Ovary (tissue), 7 donors: ENCODE measurements at regions not wholly inside any gene's neighbourhood (a gene's known extent, or its start where the extent isn't known, plus 50 kb on each side); places are given as distances from the start of the nearest gene placed in this dataset. TPM values are rescaled to one million over a fixed set of nuclear protein-coding genes. Genes with fewer than 3 reads are reported as not detected.
A peak's percentile ranks its signal among the peaks of the same experiment; 100 is the strongest.

Experiments used
- DNase-seq, 5 donors: peaks; one replicate each; pipeline ENCODE4 v3.0.0-alpha.2; 2019 to 2020
- H3K27ac ChIP-seq, 2 donors: fragments of 200-600 bp; one replicate each; pipeline versions ENCODE4 v1.5.1 to v1.8.0; 2019 to 2022
- H3K27me3 ChIP-seq: fragments of 200-600 bp; one replicate; pipeline ENCODE4 v1.8.0; 2022
- H3K36me3 ChIP-seq: fragments of 200-600 bp; sonication (generic); one replicate; pipeline ENCODE4 v1.5.1; 2019
- H3K4me1 ChIP-seq: one replicate; pipeline ENCODE4 v1.8.1; 2013; ENCODE audit warnings: mild to moderate bottlenecking, moderate library complexity; ENCODE audit not compliant: insufficient read depth
- H3K4me3 ChIP-seq: fragments of 200-600 bp; sonication (generic); one replicate; pipeline ENCODE4 v1.5.1; 2017
- H3K9me3 ChIP-seq, 2 donors: fragments of 200-600 bp in 1 of 2; sonication (generic) in 1 of 2; one replicate each; pipeline versions ENCODE4 v1.5.1 to v1.8.1; 2013 to 2019; ENCODE audit warnings: mild to moderate bottlenecking in 1 of 2, moderate library complexity in 1 of 2
- CTCF ChIP-seq, 3 donors: fragments of 450-650 bp in 2 of 3; fragments of 200-600 bp in 1 of 3; IDR thresholded peaks; one replicate each; pipeline versions ENCODE4 v1.5.1 to v1.8.0; 2016 to 2022; ENCODE audit warnings: antibody characterized with exemption in 3 of 3, mild to moderate bottlenecking in 1 of 3
- EP300 ChIP-seq: sonication (generic); formaldehyde crosslinking; IDR thresholded peaks from one replicate; pipeline ENCODE4 v1.6.1; 2017; ENCODE audit warnings: antibody characterized with exemption
- POLR2A ChIP-seq: fragments of 450-650 bp; IDR thresholded peaks from one replicate; pipeline ENCODE4 v1.6.1; 2017; ENCODE audit warnings: antibody characterized with exemption, mild to moderate bottlenecking, moderate library complexity
- WGBS, 3 donors: extraction: QIAGEN DNeasy Blood & Tissue Kit in 1 of 3; methylation state at CpG; one replicate each; pipeline versions ENCODE4 v1.1.5 to v1.1.7; 2013 to 2017; 5-methylcytosine and 5-hydroxymethylcytosine counted together
- intact Hi-C, 4 donors: fragments of 100-400 bp; cut with DNase I; formaldehyde crosslinking; loops; one replicate each; pipeline versions ENCODE4 v1.11.0 to v1.15.1; 2022 to 2023
- microRNA counts: library from miRNA; unstranded; fragments of <30 nt; microRNA quantifications from one replicate; lab custom pipeline; 2016
- microRNA-seq, 3 donors: library from miRNA; unstranded; fragments of <30 nt; microRNA quantifications; one replicate each; pipeline versions ENCODE4 to v1.2.0, GENCODE V29; 2019 to 2020
- small RNA-seq: library from RNA; depleted of rRNA; stranded (forward); fragments of <200 nt; gene quantifications from one replicate; pipeline ENCODE3, GENCODE V24; 2016
- donor health status: DM: no; HTN: no; CAD: no; lungs with moderate emphysema.
- donor health status: DM: no; HTN: no; CAD: no.
- donor health status: Bipolar disorder and iron deficiency.
- donor health status: DM: no; HTN: no; CAD: no.
- donor health status: DM: yes; HTN: yes; CAD: no.

GRCh38 chrX:95145848-95146490, 1472.0 kb downstream of the FAM133A start:
- Histone ChIP-seq H3K36me3 (no peaks in the 10 kb centered on the region), H3K9me3 (no peaks in the 10 kb centered on the region), H3K4me1 (no peaks in the 10 kb centered on the region), H3K4me3 (no peak overlapping the region), H3K27me3 (no peaks in the 10 kb centered on the region), H3K27ac (no peak overlapping the region)
- intact Hi-C loops = no loop called here
- no peak for TF ChIP-seq CTCF (IDR thresholded peaks at IDR 0.05)
- TF ChIP-seq POLR2A = no peak
- no peak for DNase-seq
- 63 to 74% (median 63%) methylated on average over 4 of the region's 4 CpGs for WGBS, 3 donors

- H3K36me3 ChIP-seq = no peaks in the 10 kb centered on the region
- no peak for TF ChIP-seq CTCF (IDR thresholded peaks at IDR 0.05)
- TF ChIP-seq EP300 = no peak
- TF ChIP-seq POLR2A = no peak
- no peak overlapping the region for H3K27ac ChIP-seq
- intact Hi-C loops = no loop called here
- no peak overlapping the region for H3K4me3 ChIP-seq
- no peak for DNase-seq
- WGBS, 3 donors = 84 to 90% (median 86%) methylated on average over 4 of the region's 4 CpGs
- H3K4me1 ChIP-seq = no peaks in the 10 kb centered on the region
- no peaks in the 10 kb centered on the region for H3K27me3 ChIP-seq
- no peaks in the 10 kb centered on the region for H3K9me3 ChIP-seq
Measured at GRCh38 chrX:95152810-95153209, 1478.8 kb downstream of the FAM133A start.

GRCh38 chrX:95156566-95156965, 1482.6 kb downstream of the FAM133A start:
- DNase-seq = no peak
- H3K36me3 ChIP-seq = no peaks in the 10 kb centered on the region
- intact Hi-C loops = no loop called here

More at GRCh38 chrX:95156566-95156965, 1482.6 kb downstream of the FAM133A start:
- no peaks in the 10 kb centered on the region for H3K4me1 ChIP-seq
- no peaks in the 10 kb centered on the region for H3K9me3 ChIP-seq
- TF ChIP-seq CTCF (IDR thresholded peaks at IDR 0.05) (no peak), EP300 (no peak), POLR2A (no peak)
- H3K27me3 ChIP-seq = no peaks in the 10 kb centered on the region
- H3K4me3 ChIP-seq = no peak overlapping the region
- H3K27ac ChIP-seq = no peak overlapping the region

MicroRNAs in the stretch of these regions (microRNA counts, 767-probe panel; counts per million panel counts)
- microRNA hsa-miR-548m (lab: Ali Mortazavi, UCI) = 530 counts per million, percentile 78 among the panel's probes with 10 or more counts

Small RNA genes lying in the stretch of these regions (microRNA-seq; reads per million reads assigned to microRNA genes)
- 0 reads per million in 3 donors for gene MIR548M

Small RNA genes lying in the stretch of these regions (small RNA-seq; reads per million reads assigned to genes)
- gene MIR548M = not detected
